CD4-positive, alpha-beta T cell treated with Interleukin-21 for 1 hour (primary cell): ENCODE measurements at regions not wholly inside any gene's neighbourhood (a gene's known extent, or its start where the extent isn't known, plus 50 kb on each side); places are given as distances from the start of the nearest gene placed in this dataset.
"Not testable (repeated sequence)": the region's sequence is repeated elsewhere in the genome, so short reads cannot be mapped to it uniquely, and the experiment has no call there.

Experiments used
- DNase-seq: peaks from one replicate; pipeline ENCODE4 v3.0.0-alpha.2; 2020

GRCh38 chr21:15442743-15443469 is 286.9 kb upstream of the USP25 start:
- DNase-seq = no peak

GRCh38 chr21:15443740-15444117 is 286.1 kb upstream of the USP25 start:
- no peak for DNase-seq

- no peak for DNase-seq
Measured at GRCh38 chr21:15444118-15444960, 285.4 kb upstream of the USP25 start.

GRCh38 chr21:15445327-15445726 is 284.5 kb upstream of the USP25 start:
- DNase-seq = no peak

GRCh38 chr21:15446223-15446622 is 283.6 kb upstream of the USP25 start:
- no peak for DNase-seq

- no peak for DNase-seq
Measured at GRCh38 chr21:15449556-15449955, 280.2 kb upstream of the USP25 start.

- DNase-seq = no peak
Measured at GRCh38 chr21:15453261-15453660, 276.5 kb upstream of the USP25 start.

GRCh38 chr21:15453785-15454184 is 276.0 kb upstream of the USP25 start:
- DNase-seq = not testable (repeated sequence)

GRCh38 chr21:15454931-15455330 is 274.9 kb upstream of the USP25 start:
- DNase-seq = not testable (repeated sequence)

GRCh38 chr21:15455819-15456462 is 273.8 kb upstream of the USP25 start:
- no peak for DNase-seq

- DNase-seq = no peak
Measured at GRCh38 chr21:15457965-15458364, 271.8 kb upstream of the USP25 start.

- no peak for DNase-seq
Measured at GRCh38 chr21:15462092-15462491, 267.7 kb upstream of the USP25 start.

GRCh38 chr21:15466329-15466728 is 263.5 kb upstream of the USP25 start:
- no peak for DNase-seq

- DNase-seq = no peak
Measured at GRCh38 chr21:15468368-15468767, 261.4 kb upstream of the USP25 start.

GRCh38 chr21:15472108-15473040 is 257.4 kb upstream of the USP25 start:
- DNase-seq = no peak

GRCh38 chr21:15477773-15478172 is 252.0 kb upstream of the USP25 start:
- not testable (repeated sequence) for DNase-seq

- DNase-seq = no peak
Measured at GRCh38 chr21:15480160-15480559, 249.6 kb upstream of the USP25 start.

GRCh38 chr21:15483138-15483780 is 246.5 kb upstream of the USP25 start:
- peak; percentile 77 for DNase-seq

GRCh38 chr21:15486460-15487195 is 243.2 kb upstream of the USP25 start:
- DNase-seq = no peak

- DNase-seq = no peak
Measured at GRCh38 chr21:15487196-15487550, 242.6 kb upstream of the USP25 start.

- DNase-seq = no peak
Measured at GRCh38 chr21:15491100-15491499, 238.7 kb upstream of the USP25 start.
